Erythroblast (primary cell): ENCODE measurements at regions not wholly inside any gene's neighbourhood (a gene's known extent, or its start where the extent isn't known, plus 50 kb on each side); places are given as distances from the start of the nearest gene placed in this dataset.

Source experiments
- GATA1 ChIP-seq: IDR thresholded peaks from 2 replicates; pipeline ENCODE4 v1.6.1; 2011; ENCODE audit warnings: low read depth, mild to moderate bottlenecking, control low read depth, low read length, moderate library complexity
- POLR2A ChIP-seq: IDR thresholded peaks from 2 replicates; pipeline ENCODE4 v1.6.1; 2011; ENCODE audit warnings: mild to moderate bottlenecking, low read length

GRCh38 chr7:136348142-136348541 lies 371.0 kb upstream of the MTPN start:
- TF ChIP-seq POLR2A (no peak), GATA1 (no peak)
